SU-DHL-6 (cell line): ENCODE measurements at regions not wholly inside any gene's neighbourhood (a gene's known extent, or its start where the extent isn't known, plus 50 kb on each side); places are given as distances from the start of the nearest gene placed in this dataset.
"Not testable (repeated sequence)": the region's sequence is repeated elsewhere in the genome, so short reads cannot be mapped to it uniquely, and the experiment has no call there.

Source experiments
- H2AFZ ChIP-seq: fragments of 200-600 bp; sonication (generic); 2 replicates; pipeline ENCODE4 v1.6.1; 2014; ENCODE audit warnings: low read depth, mild to moderate bottlenecking, moderate library complexity, mixed read lengths, antibody characterized with exemption, low read length; ENCODE audit not compliant: severe bottlenecking
- H3F3A ChIP-seq: fragments of 200-600 bp; shearing (Covaris generic); 2 replicates; pipeline ENCODE4 v1.6.0; 2016; ENCODE audit warnings: antibody characterized with exemption, mild to moderate bottlenecking; ENCODE audit not compliant: insufficient read depth
- H3K27ac ChIP-seq: fragments of 200-600 bp; sonication (generic); 2 replicates; pipeline ENCODE4 v1.5.1; 2016; ENCODE audit warnings: low read depth, mild to moderate bottlenecking, low read length, moderate library complexity, mixed read lengths
- H3K27me3 ChIP-seq: fragments of 200-600 bp; sonication (generic), shearing (Covaris generic); 2 replicates; pipeline ENCODE4 v1.6.0; 2014; ENCODE audit warnings: mild to moderate bottlenecking, low read length
- H3K36me3 ChIP-seq: fragments of 200-600 bp; sonication (generic); 2 replicates; pipeline ENCODE4 v1.6.1; 2014; ENCODE audit warnings: mild to moderate bottlenecking, low read length, mixed read lengths
- H3K4me2 ChIP-seq: fragments of 300-600, 200-600 bp; shearing (Covaris generic), sonication (generic); 2 replicates; pipeline ENCODE4 v1.6.0; 2014; ENCODE audit warnings: low read length, low read depth, mild to moderate bottlenecking; ENCODE audit not compliant: poor library complexity, severe bottlenecking
- H3K4me3 ChIP-seq: fragments of 200-600 bp; sonication (generic); 2 replicates; pipeline ENCODE4 v1.5.1; 2014; ENCODE audit warnings: antibody characterized with exemption, low read length, mild to moderate bottlenecking, mixed read lengths; ENCODE audit not compliant: insufficient read depth, poor library complexity, severe bottlenecking
- H3K79me2 ChIP-seq: fragments of 200-600 bp; sonication (generic); 2 replicates; pipeline ENCODE4 v1.6.1; 2014; ENCODE audit warnings: mild to moderate bottlenecking, low read length, moderate library complexity; ENCODE audit not compliant: insufficient read depth
- H3K9ac ChIP-seq: fragments of 200-600 bp; sonication (generic); 2 replicates; pipeline ENCODE4 v1.7.0; 2014; ENCODE audit warnings: mild to moderate bottlenecking, low read length
- H3K9me2 ChIP-seq: fragments of 200-600 bp; sonication (generic); replicated peaks from 2 replicates; pipeline ENCODE4 v1.6.1; 2014; ENCODE audit warnings: low read length; ENCODE audit not compliant: insufficient read depth
- H3K9me3 ChIP-seq: fragments of 200-600 bp; sonication (generic); 2 replicates; pipeline ENCODE4 v1.6.1; 2014; ENCODE audit warnings: low read length, mixed read lengths; ENCODE audit not compliant: insufficient read depth
- H4K20me1 ChIP-seq: fragments of 200-600 bp; sonication (generic); 2 replicates; pipeline ENCODE4 v1.6.1; 2014; ENCODE audit warnings: low read depth, mild to moderate bottlenecking, antibody characterized with exemption, low read length, moderate library complexity, mixed read lengths
- EZH2phosphoT487 ChIP-seq: fragments of 200-600 bp; sonication (generic), shearing (Covaris generic); conservative IDR thresholded peaks from 2 replicates; pipeline ENCODE4 v1.6.1; 2018; ENCODE audit warnings: mild to moderate bottlenecking, antibody characterized with exemption, low read length, moderate library complexity, mixed read lengths
- TF ChIP-seq, protein P1 (sequence below): fragments of 200-600 bp; sonication (generic); IDR thresholded peaks from one replicate; pipeline ENCODE4 v1.5.1; 2017; ENCODE audit warnings: antibody characterized with exemption, mild to moderate bottlenecking, low read length, moderate library complexity; ENCODE audit not compliant: insufficient read depth, poor library complexity, severe bottlenecking

GRCh38 chr12:115294453-115295133 lies 610.6 kb upstream of the TBX3 start:
- H3K9me2 ChIP-seq, result no peaks in the 10 kb centered on the region
- no peaks in the 10 kb centered on the region for H3K79me2 ChIP-seq
- no peak overlapping the region for H3K4me3 ChIP-seq
- H3K9me3 ChIP-seq, result no peaks in the 10 kb centered on the region
- no peaks in the 10 kb centered on the region for H3K27me3 ChIP-seq
- H3F3A ChIP-seq, result no peaks in the 10 kb centered on the region
- TF ChIP-seq EZH2phosphoT487, result no peak
- TF ChIP-seq, protein P1, sequence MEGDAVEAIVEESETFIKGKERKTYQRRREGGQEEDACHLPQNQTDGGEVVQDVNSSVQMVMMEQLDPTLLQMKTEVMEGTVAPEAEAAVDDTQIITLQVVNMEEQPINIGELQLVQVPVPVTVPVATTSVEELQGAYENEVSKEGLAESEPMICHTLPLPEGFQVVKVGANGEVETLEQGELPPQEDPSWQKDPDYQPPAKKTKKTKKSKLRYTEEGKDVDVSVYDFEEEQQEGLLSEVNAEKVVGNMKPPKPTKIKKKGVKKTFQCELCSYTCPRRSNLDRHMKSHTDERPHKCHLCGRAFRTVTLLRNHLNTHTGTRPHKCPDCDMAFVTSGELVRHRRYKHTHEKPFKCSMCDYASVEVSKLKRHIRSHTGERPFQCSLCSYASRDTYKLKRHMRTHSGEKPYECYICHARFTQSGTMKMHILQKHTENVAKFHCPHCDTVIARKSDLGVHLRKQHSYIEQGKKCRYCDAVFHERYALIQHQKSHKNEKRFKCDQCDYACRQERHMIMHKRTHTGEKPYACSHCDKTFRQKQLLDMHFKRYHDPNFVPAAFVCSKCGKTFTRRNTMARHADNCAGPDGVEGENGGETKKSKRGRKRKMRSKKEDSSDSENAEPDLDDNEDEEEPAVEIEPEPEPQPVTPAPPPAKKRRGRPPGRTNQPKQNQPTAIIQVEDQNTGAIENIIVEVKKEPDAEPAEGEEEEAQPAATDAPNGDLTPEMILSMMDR, result no peak
- H4K20me1 ChIP-seq, result no peaks in the 10 kb centered on the region
- no peaks in the 10 kb centered on the region for H3K36me3 ChIP-seq
- no peak overlapping the region for H2AFZ ChIP-seq
- no peak overlapping the region for H3K9ac ChIP-seq
- no peak overlapping the region for H3K4me2 ChIP-seq
- H3K27ac ChIP-seq, result no peak overlapping the region

DNA sequence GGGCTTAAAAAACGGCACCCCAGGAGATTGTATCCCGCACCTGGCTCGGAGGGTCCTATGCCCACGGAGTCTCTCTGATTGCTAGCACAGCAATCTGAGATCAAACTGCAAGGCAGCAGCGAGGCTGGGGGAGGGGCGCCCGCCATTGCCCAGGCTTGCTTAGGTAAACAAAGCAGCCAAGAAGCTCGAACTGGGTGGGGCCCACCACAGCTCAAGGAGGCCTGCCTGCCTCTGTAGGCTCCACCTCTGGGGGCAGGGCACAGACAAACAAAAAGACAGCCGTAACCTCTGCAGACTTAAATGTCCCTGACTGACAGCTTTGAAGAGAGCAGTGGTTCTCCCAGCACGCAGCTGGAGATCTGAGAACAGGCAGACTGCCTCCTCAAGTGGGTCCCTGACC lies 601.5 kb upstream of the TBX3 start:
- H3K79me2 ChIP-seq, H3K27ac ChIP-seq, H2AFZ ChIP-seq, H3K36me3 ChIP-seq, H3K9me3 ChIP-seq, H3F3A ChIP-seq, H3K4me3 ChIP-seq, H4K20me1 ChIP-seq, H3K4me2 ChIP-seq, H3K9me2 ChIP-seq, H3K9ac ChIP-seq, H3K27me3 ChIP-seq: not testable (repeated sequence)

GRCh38 chr12:115273456-115273855 lies 589.5 kb upstream of the TBX3 start:
- H3K27ac ChIP-seq, result no peak overlapping the region
- H3K9ac ChIP-seq, result no peak overlapping the region
- no peaks in the 10 kb centered on the region for H3K36me3 ChIP-seq
- TF ChIP-seq EZH2phosphoT487, result no peak
- TF ChIP-seq, protein P1, result no peak
- no peaks in the 10 kb centered on the region for H3K9me2 ChIP-seq
- no peaks in the 10 kb centered on the region for H3K79me2 ChIP-seq
- no peak overlapping the region for H3K4me3 ChIP-seq
- no peak overlapping the region for H3K4me2 ChIP-seq
- no peaks in the 10 kb centered on the region for H3K9me3 ChIP-seq
- no peaks in the 10 kb centered on the region for H3K27me3 ChIP-seq
- H4K20me1 ChIP-seq, result no peaks in the 10 kb centered on the region
- H2AFZ ChIP-seq, result no peak overlapping the region
- no peaks in the 10 kb centered on the region for H3F3A ChIP-seq

DNA sequence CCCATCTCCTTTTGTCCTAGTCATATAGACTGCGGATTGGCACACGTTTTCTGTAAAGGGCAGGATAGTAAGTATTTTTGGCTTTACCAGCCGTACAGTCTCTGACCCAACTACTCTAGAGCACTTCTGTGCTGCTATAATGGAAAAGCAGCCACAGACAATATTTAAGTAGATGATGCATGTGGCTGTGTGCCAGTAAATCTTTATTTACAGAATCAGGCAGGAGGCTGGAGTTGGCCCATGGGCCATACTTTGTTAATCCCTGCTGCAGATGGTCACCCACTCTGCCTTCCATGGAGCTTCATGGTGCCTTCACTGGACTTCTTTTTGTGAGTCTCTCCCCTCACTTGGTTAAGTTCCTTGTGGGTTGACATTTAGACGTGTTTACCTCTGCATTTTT lies 584.5 kb upstream of the TBX3 start:
- Histone ChIP-seq H3K9me3 (no peaks in the 10 kb centered on the region), H3K79me2 (no peaks in the 10 kb centered on the region), H3K9me2 (no peaks in the 10 kb centered on the region), H3K27me3 (no peaks in the 10 kb centered on the region), H3K4me3 (no peak overlapping the region), H3K27ac (no peak overlapping the region), H3K36me3 (no peaks in the 10 kb centered on the region), H3F3A (no peaks in the 10 kb centered on the region), H2AFZ (no peak overlapping the region), H3K4me2 (no peak overlapping the region), H4K20me1 (no peaks in the 10 kb centered on the region), H3K9ac (no peak overlapping the region)
- TF ChIP-seq, protein P1, result no peak
- no peak for TF ChIP-seq EZH2phosphoT487
